ENCODE measurements at regions not wholly inside any gene's neighbourhood (a gene's known extent, or its start where the extent isn't known, plus 50 kb on each side); places are given as distances from the start of the nearest gene placed in this dataset.

DNA sequence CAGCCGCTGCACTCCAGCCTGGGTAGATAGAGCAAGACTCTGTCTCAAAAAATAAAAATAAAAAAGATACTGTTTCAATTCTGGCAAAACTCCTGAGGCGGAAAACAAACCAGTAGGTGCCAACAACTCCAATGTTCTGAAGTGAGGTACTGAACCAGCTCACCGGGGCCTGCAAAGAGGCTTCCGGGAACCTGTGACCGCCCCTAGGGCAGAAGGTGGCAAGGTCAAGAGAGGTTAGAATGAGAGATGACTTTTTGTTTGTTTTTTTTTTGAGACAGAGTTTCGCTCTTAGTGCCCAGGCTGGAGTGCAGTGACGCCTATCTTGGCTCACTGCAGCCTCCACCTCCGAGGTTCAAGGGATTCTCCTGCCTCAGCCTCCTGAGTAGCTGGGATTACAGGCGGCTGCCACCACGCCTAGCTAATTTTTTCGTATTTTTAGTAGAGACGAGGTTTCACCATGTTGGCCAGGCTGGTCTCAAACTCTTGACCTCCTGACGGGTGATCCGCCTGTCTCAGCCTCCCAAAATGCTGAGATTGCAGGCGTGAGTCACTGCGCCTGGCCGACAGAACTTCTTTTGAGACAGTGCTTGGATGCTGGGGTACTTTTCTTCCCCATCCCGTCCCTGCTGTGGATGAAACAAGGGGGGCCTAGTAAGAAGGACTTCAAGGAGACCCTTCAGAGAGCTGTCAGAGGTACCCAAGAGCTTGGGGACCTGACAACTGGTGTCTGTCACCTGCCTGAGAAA is 91.9 kb upstream of the SLC25A33 start:
- Histone ChIP-seq H3K4me2 (no peak overlapping the region), H3K4me1 (ENCODE audit: low read depth, poor library complexity, severe bottlenecking) (peaks cover 8% of the 10 kb centered on the region), H3K27ac (no peak overlapping the region), H3K27me3 (ENCODE audit: insufficient read depth, low read depth) (no peaks in the 10 kb centered on the region), H4K20me1 (ENCODE audit: insufficient read depth) (no peaks in the 10 kb centered on the region), H3K36me3 (ENCODE audit: insufficient read depth) (no peaks in the 10 kb centered on the region), H2AFZ (ENCODE audit: low read depth) (no peak overlapping the region), H3K9ac (no peak overlapping the region), H3K79me2 (ENCODE audit: insufficient read depth, low read depth) (no peaks in the 10 kb centered on the region), H3K4me3 (IDR thresholded peaks at IDR 0.05; ENCODE audit: insufficient read depth, low read depth, low read length) (no peak overlapping the region)
- TF ChIP-seq, protein P1, sequence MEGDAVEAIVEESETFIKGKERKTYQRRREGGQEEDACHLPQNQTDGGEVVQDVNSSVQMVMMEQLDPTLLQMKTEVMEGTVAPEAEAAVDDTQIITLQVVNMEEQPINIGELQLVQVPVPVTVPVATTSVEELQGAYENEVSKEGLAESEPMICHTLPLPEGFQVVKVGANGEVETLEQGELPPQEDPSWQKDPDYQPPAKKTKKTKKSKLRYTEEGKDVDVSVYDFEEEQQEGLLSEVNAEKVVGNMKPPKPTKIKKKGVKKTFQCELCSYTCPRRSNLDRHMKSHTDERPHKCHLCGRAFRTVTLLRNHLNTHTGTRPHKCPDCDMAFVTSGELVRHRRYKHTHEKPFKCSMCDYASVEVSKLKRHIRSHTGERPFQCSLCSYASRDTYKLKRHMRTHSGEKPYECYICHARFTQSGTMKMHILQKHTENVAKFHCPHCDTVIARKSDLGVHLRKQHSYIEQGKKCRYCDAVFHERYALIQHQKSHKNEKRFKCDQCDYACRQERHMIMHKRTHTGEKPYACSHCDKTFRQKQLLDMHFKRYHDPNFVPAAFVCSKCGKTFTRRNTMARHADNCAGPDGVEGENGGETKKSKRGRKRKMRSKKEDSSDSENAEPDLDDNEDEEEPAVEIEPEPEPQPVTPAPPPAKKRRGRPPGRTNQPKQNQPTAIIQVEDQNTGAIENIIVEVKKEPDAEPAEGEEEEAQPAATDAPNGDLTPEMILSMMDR (conservative IDR thresholded peaks at IDR 0.05; ENCODE audit: low read depth, low read length) = no peak

DNA sequence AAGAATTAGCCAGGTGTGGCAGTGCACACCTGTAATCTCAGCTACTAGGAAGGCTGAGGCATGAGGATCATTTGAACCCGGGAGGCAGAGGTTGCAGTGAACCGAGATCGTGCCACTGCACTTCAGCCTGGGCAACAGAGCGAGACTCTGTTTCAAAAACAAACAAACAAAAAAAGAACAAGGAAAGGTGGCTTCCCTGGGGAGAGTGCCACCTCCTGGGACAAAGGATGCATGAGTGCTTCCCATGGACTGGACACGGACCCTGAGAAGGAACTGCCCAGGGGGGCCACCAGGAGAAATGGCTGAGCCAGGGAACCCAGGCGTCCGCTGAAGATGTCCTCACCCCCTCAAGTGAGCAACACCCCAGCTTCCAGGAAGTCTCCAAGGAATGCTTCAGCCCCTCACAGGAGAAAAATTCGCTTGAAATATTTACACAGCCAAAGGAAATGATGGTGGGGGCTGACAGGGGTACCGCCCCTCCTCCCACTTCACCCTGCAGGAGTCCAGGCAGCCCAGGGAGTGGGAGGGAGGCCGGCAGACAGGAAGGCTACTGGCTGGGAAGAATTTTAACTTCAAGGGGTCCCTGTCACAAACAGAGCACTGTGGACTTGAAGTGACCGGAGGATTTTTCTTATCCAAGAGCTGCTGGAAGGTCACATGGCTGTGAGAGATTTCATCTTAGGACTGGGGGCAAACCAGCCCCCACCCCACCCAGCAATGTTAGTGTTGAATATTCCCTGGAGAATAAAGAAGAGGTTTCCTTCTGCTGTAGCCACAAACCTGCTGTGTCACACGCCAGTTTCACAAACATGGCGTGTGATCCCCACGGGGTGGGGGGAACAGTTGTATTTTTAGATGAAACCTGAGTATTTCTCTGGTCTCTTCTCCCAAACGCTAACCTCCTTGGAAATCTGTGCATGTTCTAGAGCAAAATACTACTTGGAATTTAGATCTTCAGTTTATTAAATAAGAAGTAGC is 90.8 kb upstream of the SLC25A33 start:
- no peak overlapping the region for H3K4me3 ChIP-seq (IDR thresholded peaks at IDR 0.05; ENCODE audit: insufficient read depth, low read depth, low read length)
- no peaks in the 10 kb centered on the region for H3K27me3 ChIP-seq (ENCODE audit: insufficient read depth, low read depth)
- H3K27ac ChIP-seq = no peak overlapping the region
- H3K36me3 ChIP-seq (ENCODE audit: insufficient read depth) = no peaks in the 10 kb centered on the region
- no peak overlapping the region for H3K4me2 ChIP-seq
- no peaks in the 10 kb centered on the region for H3K79me2 ChIP-seq (ENCODE audit: insufficient read depth, low read depth)
- H4K20me1 ChIP-seq (ENCODE audit: insufficient read depth) = no peaks in the 10 kb centered on the region
- H3K4me1 ChIP-seq (ENCODE audit: low read depth, poor library complexity, severe bottlenecking) = no peaks in the 10 kb centered on the region
- H3K9ac ChIP-seq = no peak overlapping the region
- TF ChIP-seq, protein P1 (conservative IDR thresholded peaks at IDR 0.05; ENCODE audit: low read depth, low read length) = no peak
- no peak overlapping the region for H2AFZ ChIP-seq (ENCODE audit: low read depth)

DNA sequence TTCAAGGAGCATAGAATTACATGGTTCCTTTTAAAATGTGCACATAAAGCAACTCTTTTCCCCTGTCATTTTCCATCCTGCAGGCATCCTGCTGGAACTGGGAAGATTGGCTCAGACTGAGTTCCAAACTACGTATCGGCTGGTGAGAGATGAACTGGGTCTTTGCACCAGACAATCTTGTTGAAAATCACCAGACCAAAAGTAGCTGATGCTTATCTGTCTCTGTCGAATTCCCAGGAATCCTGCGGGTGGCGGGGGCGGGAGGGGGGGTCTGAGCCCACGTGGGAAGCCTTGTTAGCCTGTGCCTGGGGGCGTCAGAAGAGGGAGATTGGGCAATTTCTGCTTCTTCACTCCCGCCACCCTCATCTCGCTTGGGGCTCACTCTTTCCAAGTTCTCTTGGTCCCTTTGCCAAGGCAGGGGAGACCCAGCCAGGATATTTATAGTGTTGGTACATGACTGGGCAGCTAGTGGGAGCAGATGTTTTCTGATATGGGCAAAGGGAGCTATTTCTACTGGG is 90.1 kb upstream of the SLC25A33 start:
- H3K27ac ChIP-seq = no peak overlapping the region
- no peak overlapping the region for H2AFZ ChIP-seq (ENCODE audit: low read depth)
- H3K4me3 ChIP-seq (IDR thresholded peaks at IDR 0.05; ENCODE audit: insufficient read depth, low read depth, low read length) = no peak overlapping the region
- H3K36me3 ChIP-seq (ENCODE audit: insufficient read depth) = no peaks in the 10 kb centered on the region
- no peaks in the 10 kb centered on the region for H4K20me1 ChIP-seq (ENCODE audit: insufficient read depth)
- TF ChIP-seq, protein P1 (conservative IDR thresholded peaks at IDR 0.05; ENCODE audit: low read depth, low read length) = no peak
- H3K9ac ChIP-seq = no peak overlapping the region
- no peak overlapping the region for H3K4me2 ChIP-seq
- H3K4me1 ChIP-seq (ENCODE audit: low read depth, poor library complexity, severe bottlenecking) = no peaks in the 10 kb centered on the region
- H3K27me3 ChIP-seq (ENCODE audit: insufficient read depth, low read depth) = no peaks in the 10 kb centered on the region
- H3K79me2 ChIP-seq (ENCODE audit: insufficient read depth, low read depth) = no peaks in the 10 kb centered on the region

DNA sequence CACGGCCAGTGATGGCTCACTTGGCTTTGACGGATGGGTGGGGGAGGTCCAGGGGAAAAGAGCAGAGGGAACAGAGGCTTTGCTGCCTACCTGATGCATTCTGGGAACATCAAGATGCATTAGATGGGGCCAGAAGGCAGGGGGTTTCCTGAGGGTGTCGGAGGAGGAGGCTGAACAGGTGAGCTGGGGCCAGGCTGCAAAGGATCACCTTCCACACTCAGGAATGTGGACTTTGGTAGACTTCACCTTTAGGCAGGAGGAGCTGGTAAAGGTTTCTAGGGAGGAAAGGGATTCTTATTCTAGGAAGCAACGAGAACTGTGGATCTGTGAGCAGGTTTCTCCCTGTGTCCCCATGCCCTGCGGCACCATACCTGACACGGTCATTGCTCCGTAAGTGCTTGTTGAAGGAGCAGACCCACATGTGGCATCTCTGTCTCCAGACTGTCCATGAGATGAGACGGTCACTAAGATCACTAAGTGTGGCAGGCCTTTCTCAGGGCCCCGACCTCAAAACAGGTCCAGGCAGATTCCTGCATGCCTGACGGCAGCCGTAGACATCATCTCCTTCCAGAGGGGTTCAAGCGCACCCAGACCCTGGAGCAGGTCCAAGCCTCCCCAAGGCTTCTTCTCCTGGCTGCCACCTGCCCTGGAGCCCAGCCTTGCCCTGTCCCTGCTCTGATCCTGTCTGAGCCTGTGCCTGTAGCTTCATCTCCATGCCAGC is 89.1 kb upstream of the SLC25A33 start:
- Histone ChIP-seq H2AFZ (ENCODE audit: low read depth) (no peak overlapping the region), H3K27me3 (ENCODE audit: insufficient read depth, low read depth) (no peaks in the 10 kb centered on the region), H3K36me3 (ENCODE audit: insufficient read depth) (no peaks in the 10 kb centered on the region), H3K4me3 (IDR thresholded peaks at IDR 0.05; ENCODE audit: insufficient read depth, low read depth, low read length) (no peak overlapping the region), H3K27ac (no peak overlapping the region), H3K9ac (no peak overlapping the region), H4K20me1 (ENCODE audit: insufficient read depth) (no peaks in the 10 kb centered on the region), H3K4me1 (ENCODE audit: low read depth, poor library complexity, severe bottlenecking) (no peaks in the 10 kb centered on the region), H3K79me2 (ENCODE audit: insufficient read depth, low read depth) (no peaks in the 10 kb centered on the region), H3K4me2 (no peak overlapping the region)
- TF ChIP-seq, protein P1 (conservative IDR thresholded peaks at IDR 0.05; ENCODE audit: low read depth, low read length) = no peak

Data from KMS-11 (cell line).